ENCODE measurements at regions not wholly inside any gene's neighbourhood (a gene's known extent, or its start where the extent isn't known, plus 50 kb on each side); places are given as distances from the start of the nearest gene placed in this dataset.

GRCh38 chr14:29442696-29443095 is 485.0 kb downstream of the PRKD1 start:
- DNase-seq (ENCODE audit: low read depth in 3 of 3, low spot score in 2 of 3), result no peak

GRCh38 chr14:29444216-29444615 is 483.4 kb downstream of the PRKD1 start:
- no peak for DNase-seq (ENCODE audit: low read depth in 3 of 3, low spot score in 2 of 3)

- no peak for DNase-seq (ENCODE audit: low read depth in 3 of 3, low spot score in 2 of 3)
These were observed 482.8 kb downstream of the PRKD1 start for GRCh38 chr14:29444805-29445204.

GRCh38 chr14:29446971-29447370 is 480.7 kb downstream of the PRKD1 start:
- no peak for DNase-seq (ENCODE audit: low read depth in 3 of 3, low spot score in 2 of 3)

- no peak for DNase-seq (ENCODE audit: low read depth in 3 of 3, low spot score in 2 of 3)
These were observed 475.7 kb downstream of the PRKD1 start for GRCh38 chr14:29451941-29452340.

GRCh38 chr14:29453045-29453444 is 474.6 kb downstream of the PRKD1 start:
- no peak for DNase-seq (ENCODE audit: low read depth in 3 of 3, low spot score in 2 of 3)

- DNase-seq (ENCODE audit: low read depth in 3 of 3, low spot score in 2 of 3), result no peak
These were observed 473.5 kb downstream of the PRKD1 start for GRCh38 chr14:29454026-29454693.

- no peak for DNase-seq (ENCODE audit: low read depth in 3 of 3, low spot score in 2 of 3)
These were observed 469.1 kb downstream of the PRKD1 start for GRCh38 chr14:29458547-29458946.

- DNase-seq (ENCODE audit: low read depth in 3 of 3, low spot score in 2 of 3), result no peak
These were observed 468.1 kb downstream of the PRKD1 start for GRCh38 chr14:29459531-29459930.

GRCh38 chr14:29459969-29460560 is 467.6 kb downstream of the PRKD1 start:
- DNase-seq (ENCODE audit: low read depth in 3 of 3, low spot score in 2 of 3), result no peak

GRCh38 chr14:29461101-29461500 is 466.5 kb downstream of the PRKD1 start:
- DNase-seq (ENCODE audit: low read depth in 3 of 3, low spot score in 2 of 3), result no peak

GRCh38 chr14:29461506-29461905 is 466.1 kb downstream of the PRKD1 start:
- no peak for DNase-seq (ENCODE audit: low read depth in 3 of 3, low spot score in 2 of 3)

- DNase-seq (ENCODE audit: low read depth in 3 of 3, low spot score in 2 of 3), result no peak
These were observed 465.3 kb downstream of the PRKD1 start for GRCh38 chr14:29462321-29462720.

GRCh38 chr14:29462772-29463171 is 464.9 kb downstream of the PRKD1 start:
- DNase-seq (ENCODE audit: low read depth in 3 of 3, low spot score in 2 of 3), result no peak

- no peak for DNase-seq (ENCODE audit: low read depth in 3 of 3, low spot score in 2 of 3)
These were observed 463.8 kb downstream of the PRKD1 start for GRCh38 chr14:29463727-29464395.

- no peak for DNase-seq (ENCODE audit: low read depth in 3 of 3, low spot score in 2 of 3)
These were observed 462.6 kb downstream of the PRKD1 start for GRCh38 chr14:29465095-29465494.

- no peak for DNase-seq (ENCODE audit: low read depth in 3 of 3, low spot score in 2 of 3)
These were observed 452.0 kb downstream of the PRKD1 start for GRCh38 chr14:29475641-29476040.

GRCh38 chr14:29486132-29486531 is 441.5 kb downstream of the PRKD1 start:
- DNase-seq (ENCODE audit: low read depth in 3 of 3, low spot score in 2 of 3), result no peak

GRCh38 chr14:29489911-29490425 is 437.7 kb downstream of the PRKD1 start:
- no peak for DNase-seq (ENCODE audit: low read depth in 3 of 3, low spot score in 2 of 3)

GRCh38 chr14:29493849-29494248 is 433.8 kb downstream of the PRKD1 start:
- DNase-seq (ENCODE audit: low read depth in 3 of 3, low spot score in 2 of 3), result no peak

GRCh38 chr14:29494312-29494711 is 433.3 kb downstream of the PRKD1 start:
- DNase-seq (ENCODE audit: low read depth in 3 of 3, low spot score in 2 of 3), result no peak

GRCh38 chr14:29503903-29504302 is 423.7 kb downstream of the PRKD1 start:
- DNase-seq (ENCODE audit: low read depth in 3 of 3, low spot score in 2 of 3), result no peak
